RCC 7860 (cell line): ENCODE measurements at regions not wholly inside any gene's neighbourhood (a gene's known extent, or its start where the extent isn't known, plus 50 kb on each side); places are given as distances from the start of the nearest gene placed in this dataset.
"Not testable (repeated sequence)": the region's sequence is repeated elsewhere in the genome, so short reads cannot be mapped to it uniquely, and the experiment has no call there.

ENCODE experiments used
- DNase-seq: peaks from one replicate; pipeline ENCODE4 v3.0.0-alpha.2; 2015; ENCODE audit warnings: low spot score
- FAIRE-seq: peaks from 2 replicates; lab custom pipeline; 2012; peaks lifted over from hg19 to GRCh38; lab: Jason Lieb, UNC

DNA sequence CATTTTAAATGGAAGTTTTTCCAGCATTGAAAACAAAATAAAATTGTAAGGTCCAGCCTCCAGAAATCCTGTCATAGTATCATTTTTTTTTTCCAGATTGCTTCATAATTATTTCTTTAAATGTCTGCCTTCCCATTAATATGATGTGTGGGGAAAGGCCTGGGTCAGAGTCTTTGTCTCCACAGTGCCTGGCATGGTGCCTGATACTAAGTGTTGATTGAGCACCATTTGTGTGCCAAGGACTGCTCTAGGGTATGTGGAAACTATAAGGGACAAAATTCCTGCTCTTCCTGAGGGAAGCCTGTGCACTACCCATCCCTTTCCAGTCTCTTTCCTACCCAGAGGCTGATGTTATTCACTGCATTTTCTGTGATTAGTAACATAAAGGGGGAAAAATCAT lies 53.1 kb upstream of the BEND4 start:
- FAIRE-seq (no peak), DNase-seq (no peak)

DNA sequence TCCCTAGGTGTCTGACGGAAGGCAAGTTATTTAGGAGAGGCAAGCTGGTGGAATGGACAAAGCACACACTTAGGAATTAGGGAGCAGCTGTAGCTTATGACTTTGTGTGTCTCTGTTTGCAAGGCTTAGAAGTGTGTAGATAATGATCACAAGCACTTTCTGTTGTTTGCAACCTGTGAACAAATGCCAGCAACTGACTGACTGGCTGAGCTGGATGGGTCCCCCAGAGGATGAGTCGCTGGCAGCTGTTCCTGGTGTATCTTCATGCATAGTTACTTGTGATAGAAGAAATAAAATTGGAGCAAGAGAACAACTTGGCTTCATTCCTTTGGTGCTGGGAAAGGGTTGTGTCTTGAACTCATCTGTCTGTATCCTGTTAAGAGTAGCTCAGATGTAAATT lies 64.2 kb upstream of the BEND4 start:
- DNase-seq = no peak
- no peak for FAIRE-seq

DNA sequence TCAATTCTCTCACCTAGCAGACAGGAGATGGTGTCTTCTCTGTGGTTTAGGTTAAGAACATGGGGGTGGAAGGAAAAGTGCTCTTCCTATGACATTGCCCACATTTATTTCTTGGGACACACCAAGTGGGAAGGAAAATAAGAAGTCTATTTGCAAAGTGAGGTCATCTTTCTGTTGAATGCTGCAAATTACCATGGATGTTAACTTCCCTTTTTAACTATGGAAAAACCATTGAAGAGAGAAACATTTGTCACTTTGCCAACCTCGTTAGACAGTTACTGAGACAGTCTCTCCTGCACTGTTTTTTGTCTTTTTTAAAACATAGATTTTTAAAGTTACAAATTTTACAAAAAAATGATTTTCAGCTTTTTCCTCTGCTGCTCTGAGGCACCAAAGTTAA lies 72.8 kb upstream of the BEND4 start:
- no peak for FAIRE-seq
- no peak for DNase-seq

GRCh38 chr4:42234817-42235216 lies 82.4 kb upstream of the BEND4 start:
- DNase-seq (no peak), FAIRE-seq (no peak)

GRCh38 chr4:42235304-42236021 lies 83.0 kb upstream of the BEND4 start:
- no peak for DNase-seq
- no peak for FAIRE-seq

DNA sequence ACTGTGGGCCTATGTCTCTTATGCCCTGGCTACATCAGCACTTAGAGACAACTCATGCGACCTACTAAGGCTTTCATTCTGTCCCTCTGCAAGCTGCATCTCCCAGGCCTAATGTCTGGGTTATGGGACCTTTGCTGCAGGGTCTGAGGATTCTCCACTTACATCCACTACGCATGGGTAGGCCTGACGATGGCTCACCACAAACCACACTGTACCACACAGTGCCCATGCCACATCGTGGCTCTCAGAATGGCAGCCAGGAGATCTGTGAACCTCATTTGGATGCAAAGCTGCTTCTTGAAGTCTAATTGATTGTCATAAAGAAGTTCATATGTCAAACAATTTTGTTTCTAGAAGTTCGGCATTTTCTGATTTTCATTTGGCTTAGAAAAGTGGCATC lies 84.6 kb upstream of the BEND4 start:
- DNase-seq (no peak), FAIRE-seq (no peak)

DNA sequence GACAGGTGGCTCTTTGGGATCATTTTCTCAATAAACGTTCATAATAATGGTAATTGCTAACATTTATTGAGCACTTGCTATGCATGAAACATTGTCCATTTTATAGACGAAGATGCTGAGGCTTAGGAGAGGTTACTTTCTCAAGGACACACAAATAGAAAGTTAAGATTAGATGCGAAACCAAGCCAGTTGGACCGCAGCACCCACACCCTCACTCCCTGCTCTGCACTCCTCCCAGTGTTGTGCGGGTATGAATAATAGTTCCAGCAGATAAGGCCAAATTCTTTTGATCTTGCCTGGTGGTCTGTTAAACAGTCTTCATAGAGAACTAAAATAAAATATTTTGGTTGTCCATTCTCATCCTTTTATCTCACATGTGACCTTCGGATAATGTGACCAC lies 85.0 kb upstream of the BEND4 start:
- no peak for DNase-seq
- no peak for FAIRE-seq

DNA sequence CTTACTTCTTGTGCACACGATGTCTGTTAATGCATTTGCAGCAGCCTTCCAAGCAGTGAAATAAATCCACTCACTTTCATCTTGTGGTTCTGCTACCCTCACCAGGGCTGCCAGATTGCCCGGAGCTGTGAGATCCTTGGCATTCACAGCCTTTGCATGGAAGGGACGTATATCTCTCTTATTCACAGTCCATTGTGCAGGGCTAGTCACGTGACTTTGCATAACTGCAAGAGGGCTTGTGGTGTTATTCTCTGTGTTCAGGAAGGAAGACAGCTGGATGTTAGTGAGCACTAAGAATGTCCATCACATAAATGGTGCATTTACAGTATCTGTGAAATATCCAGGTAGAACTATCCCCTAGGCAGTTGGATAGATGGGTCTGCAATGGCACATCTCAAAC lies 96.5 kb upstream of the BEND4 start:
- FAIRE-seq (no peak), DNase-seq (no peak)

DNA sequence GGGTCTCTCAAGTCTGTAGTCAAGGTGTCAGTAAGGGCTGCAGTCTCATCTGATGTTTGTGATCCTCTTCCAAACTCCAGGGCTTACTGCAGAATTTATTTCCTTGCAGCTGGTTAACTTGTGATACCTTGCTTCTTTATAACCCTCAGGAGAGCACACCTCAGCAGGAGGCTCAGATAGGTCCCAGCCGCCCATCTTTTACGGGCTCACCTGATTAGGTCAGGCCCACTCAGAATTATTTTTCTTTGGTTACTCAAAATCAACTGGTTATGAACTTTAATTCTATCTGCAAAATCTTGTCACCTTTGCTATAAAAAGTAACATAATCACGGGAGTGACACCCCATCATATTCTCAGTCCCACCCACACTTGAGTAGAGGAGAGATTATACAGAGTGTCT lies 99.9 kb upstream of the BEND4 start:
- no peak for FAIRE-seq
- DNase-seq = no peak

- FAIRE-seq, DNase-seq: not testable (repeated sequence)
Measured at GRCh38 chr4:42257645-42258044, 105.2 kb upstream of the BEND4 start.

DNA sequence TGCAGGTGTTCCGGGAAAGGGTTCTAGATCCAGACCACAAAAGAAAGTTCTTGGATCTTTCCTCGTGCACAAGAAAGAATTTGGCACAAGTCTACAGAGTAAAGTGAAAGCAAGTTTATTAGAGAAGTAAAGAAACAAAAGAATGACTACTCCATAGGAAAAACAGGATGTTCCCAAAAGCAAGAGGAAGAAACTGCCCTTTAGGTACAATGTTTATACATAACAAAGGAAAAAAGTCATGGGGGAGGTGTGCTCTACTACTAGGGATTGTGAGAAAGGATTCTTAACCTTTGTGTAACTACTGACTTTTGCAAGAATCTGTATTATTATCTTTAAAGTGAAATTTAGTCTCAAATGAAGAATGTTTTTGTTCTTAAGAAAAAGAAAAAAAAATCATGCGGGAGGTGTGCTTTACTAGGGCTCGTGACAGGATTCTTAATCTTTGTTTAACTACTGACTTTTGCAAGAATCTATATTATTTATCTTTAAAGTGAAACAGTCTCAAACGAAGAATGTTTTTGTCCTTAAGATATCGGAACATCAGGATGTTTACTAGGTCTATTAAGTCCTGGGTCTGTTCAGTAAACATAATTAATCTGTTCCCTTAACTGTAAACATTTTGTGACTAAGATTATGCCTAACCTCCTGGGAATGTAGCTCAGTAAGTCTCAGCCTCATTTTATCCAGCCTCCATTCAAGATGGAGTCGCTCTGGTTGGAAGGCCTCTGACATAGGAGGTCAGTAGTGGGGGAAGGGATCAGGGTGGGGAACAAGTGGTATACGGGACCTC lies 110.4 kb upstream of the BEND4 start:
- DNase-seq (no peak), FAIRE-seq (no peak)

DNA sequence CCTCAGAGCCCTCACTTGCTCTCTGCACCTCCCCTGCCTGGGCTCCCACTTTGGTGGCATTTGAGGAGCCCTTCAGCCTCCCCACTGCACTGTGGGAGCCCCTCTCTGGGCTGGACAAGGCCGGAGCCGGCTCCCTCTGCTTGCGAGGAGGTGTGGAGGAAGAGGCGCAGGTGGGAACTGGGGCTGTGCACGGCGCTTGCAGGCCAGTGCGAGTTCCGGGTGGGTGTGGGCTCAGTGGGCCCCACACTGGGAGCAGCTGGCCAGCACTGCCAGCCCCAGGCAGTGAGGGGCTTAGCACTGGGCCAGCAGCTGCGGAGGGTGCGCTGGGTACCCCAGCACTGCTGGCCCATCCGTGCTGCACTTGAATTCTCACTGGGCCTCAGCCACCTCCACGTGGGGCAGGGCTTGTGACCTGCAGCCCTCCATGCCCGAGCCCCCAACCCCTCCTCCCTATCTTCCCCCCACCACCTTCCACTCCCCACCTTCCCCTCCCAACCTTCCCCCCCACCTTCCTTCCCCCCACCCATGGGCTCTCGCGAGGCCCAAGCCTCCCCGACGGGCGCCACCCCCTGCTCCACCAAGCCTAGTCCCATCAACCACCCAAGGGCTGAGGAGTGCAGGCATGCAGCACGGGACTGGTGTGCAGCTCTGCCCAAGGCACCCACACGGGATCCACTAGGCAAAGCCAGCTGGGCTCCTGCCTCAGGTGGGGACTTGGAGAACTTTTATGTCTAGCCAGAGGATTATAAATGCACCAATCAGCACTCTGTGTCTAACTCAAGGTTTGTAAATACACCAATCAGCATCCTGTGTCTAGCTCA lies 113.5 kb upstream of the BEND4 start:
- DNase-seq (no peak), FAIRE-seq (no peak)

GRCh38 chr4:42267724-42268123 lies 115.3 kb upstream of the BEND4 start:
- FAIRE-seq (no peak), DNase-seq (no peak)

- DNase-seq = no peak
- no peak for FAIRE-seq
Measured at GRCh38 chr4:42268824-42269223, 116.4 kb upstream of the BEND4 start.

GRCh38 chr4:42271096-42271495 lies 118.6 kb upstream of the BEND4 start:
- FAIRE-seq = no peak
- no peak for DNase-seq

GRCh38 chr4:42277291-42277690 lies 120.0 kb upstream of the SHISA3 start:
- FAIRE-seq (no peak), DNase-seq (no peak)

GRCh38 chr4:42278709-42279324 lies 118.5 kb upstream of the SHISA3 start:
- FAIRE-seq = no peak
- DNase-seq = no peak

DNA sequence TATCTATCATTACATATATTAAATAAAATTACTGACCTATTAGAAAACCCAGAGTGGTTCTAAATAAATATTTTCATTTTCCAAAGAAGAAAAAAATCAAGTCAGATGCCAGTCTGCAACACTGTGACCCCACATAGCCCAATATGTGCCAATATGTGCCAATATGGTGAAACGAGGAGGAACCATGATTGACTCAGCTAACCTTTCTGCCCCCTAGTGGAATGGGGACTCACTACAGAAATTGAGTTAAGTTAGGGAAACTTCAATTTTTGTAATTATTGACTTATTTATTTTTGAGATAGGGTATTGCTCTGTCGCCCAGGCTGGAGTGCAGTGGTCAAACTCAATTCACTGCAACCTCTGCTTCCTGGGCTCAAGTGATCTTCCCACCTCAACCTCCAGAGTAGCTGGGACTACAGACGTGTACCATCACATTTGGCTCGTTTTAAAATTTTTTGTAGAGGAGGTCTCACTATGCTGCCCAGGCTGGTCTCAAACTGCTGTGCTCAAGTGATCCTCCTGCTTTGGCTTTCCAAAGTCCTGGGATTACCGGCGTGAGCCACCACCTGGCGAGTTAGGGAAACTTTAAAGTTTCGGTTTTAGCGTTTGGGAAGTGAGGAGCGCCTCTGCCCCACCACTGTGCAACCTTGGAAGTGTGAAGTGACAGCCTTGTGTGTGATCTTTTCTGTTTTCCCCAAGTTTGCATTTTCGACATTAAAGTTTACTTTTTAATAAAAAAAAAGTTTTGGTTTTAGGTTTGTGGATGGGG lies 116.8 kb upstream of the SHISA3 start:
- DNase-seq (no peak), FAIRE-seq (no peak)

DNA sequence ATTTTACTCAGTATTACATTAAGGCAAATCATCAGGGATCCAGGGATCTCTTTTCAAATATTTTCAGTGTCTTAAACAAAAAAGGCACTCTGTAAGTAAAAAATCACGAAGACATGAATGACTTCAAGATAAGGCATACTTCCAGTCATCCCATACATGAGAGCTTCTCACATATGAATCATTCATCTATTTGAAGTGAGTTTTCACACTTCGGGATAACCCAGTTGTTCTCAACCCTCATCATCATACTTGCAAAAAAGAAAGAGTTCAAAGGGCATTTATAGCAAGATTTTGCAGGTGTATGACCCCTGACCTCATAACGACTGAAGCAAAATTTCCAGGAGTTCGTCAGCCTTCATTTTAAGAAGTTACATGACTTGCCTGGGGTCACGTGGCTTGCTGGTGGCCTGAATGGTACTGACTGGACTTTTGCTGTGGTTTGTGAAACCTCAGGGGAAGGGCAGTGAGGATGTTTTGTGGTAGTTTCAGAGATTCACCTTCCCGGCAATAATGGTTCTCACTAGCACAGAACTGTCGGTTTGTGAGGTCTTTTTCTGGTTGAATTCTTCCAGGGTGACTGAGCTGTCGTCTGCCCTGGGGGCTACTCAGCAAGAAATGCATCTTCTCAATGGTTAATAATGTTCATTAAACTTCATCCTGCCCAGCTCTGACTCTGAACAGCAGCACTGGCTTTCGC lies 115.8 kb upstream of the SHISA3 start:
- FAIRE-seq = no peak
- DNase-seq = no peak
